Kasumi-1 (cell line): ENCODE measurements at regions not wholly inside any gene's neighbourhood (a gene's known extent, or its start where the extent isn't known, plus 50 kb on each side); places are given as distances from the start of the nearest gene placed in this dataset.

ENCODE experiments used
- DNase-seq, 2 experiments: peaks; one replicate each; lab custom pipeline; 2025; lab: John Stamatoyannopoulos, UW

- DNase-seq, result peak; percentile 40 to 63
Measured at GRCh38 chr6:6840831-6841291, 252.3 kb downstream of the LY86 start.

GRCh38 chr6:6841571-6841970, 253.1 kb downstream of the LY86 start:
- DNase-seq, result peak in 1 of 2 experiments; percentile 7

GRCh38 chr6:6842291-6842690, 253.8 kb downstream of the LY86 start:
- no peak for DNase-seq

- no peak for DNase-seq
Measured at GRCh38 chr6:6843057-6843627, 254.6 kb downstream of the LY86 start.

- no peak for DNase-seq
Measured at GRCh38 chr6:6843777-6844176, 255.3 kb downstream of the LY86 start.

DNA sequence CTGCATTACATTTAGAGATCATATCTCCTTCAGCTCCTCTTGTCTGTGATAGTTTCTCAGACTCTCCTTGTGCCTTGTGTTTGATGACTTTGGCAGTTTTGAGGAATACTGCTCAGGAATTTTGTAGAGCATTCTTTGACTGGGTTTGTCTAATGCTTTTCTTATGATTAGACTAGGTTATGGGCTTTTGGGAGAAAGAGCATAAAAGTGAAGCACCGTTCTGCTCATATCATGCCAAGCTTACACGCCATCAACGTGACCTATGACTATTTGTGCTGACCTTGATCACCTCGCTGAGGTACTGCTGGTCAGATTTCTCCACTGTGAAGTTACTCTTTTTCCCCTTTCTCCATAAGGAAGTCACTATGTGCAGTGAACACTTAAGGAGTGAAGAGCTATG, 256.0 kb downstream of the LY86 start:
- no peak for DNase-seq

- no peak for DNase-seq
Measured at GRCh38 chr6:6845603-6846002, 257.1 kb downstream of the LY86 start.

DNA sequence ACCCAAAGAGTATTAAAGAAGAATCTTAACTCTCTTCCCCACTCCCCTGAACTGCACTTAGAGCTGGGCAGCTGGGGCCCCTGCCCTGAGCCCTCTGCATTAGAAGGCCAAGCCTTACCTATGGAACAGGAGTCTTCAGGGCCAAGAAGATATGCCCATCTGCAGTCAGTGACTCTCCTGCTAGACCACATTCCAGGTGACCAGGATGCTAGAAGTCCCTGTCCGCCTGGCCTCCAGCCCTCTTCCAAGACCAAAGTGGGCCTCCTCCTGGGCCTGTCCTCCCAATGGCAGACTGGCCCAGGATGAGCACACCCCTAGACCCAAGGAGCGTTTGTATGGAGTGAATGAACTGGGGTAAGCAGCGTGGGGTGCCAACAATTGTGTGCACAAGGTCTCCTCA, 259.1 kb downstream of the LY86 start:
- no peak for DNase-seq

DNA sequence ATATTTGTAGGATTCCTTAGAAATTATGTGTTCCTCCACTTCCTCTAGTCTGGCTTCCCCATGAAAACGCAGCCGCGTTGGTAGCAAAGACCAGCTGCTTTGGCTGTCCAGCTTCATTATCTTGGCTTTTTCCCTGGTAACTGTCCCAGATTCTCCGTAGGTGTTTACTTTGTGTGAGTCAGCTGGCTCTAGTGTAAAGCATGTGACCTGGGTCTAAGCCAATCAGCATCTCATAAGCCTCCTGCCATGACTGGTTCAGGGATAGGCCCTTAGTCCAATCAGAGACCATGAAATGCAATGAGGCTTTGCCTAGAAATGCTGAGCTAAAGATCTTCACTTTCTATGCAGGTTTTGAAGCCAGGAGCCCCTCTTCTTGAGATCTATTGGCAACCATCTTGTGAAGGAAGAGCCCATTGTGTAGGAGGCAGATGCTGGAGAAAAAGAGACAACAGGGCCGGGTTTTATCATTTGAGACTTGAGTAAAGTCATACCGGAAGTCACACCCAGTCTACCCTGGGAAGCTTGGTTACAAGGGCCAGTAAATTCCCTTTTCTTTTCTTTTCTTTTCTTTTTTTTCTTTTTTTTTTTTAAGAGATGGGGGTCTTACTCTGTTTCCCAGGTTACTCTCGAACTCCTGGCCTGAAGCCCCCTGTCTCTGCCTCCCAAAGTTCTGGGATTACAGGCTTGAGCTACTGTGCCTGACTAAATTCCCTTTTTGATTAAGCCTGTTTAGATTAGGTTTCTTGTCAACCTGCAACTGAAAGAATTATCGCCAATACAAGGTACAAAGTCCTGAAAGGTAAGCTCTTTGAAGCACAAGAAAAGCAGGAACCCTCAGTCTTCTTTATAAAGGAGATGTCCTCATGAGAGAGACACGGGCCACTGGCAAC, 256.5 kb upstream of the RREB1 start:
- DNase-seq, result no peak

DNA sequence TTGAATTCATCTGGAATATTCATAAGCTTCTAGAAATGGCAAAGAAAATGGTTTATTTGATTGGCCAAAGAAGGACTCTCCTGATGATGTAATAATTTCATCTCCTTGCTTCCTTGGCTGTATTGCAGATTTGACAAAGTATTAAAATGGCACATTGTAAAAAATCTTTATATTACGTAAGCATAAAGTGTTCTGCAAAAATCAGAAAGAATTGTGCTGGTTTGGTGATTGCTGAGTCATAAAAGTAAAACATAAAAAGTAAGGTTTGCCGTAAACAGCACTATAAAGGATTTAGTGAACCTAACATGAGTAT, 255.9 kb upstream of the RREB1 start:
- no peak for DNase-seq

DNA sequence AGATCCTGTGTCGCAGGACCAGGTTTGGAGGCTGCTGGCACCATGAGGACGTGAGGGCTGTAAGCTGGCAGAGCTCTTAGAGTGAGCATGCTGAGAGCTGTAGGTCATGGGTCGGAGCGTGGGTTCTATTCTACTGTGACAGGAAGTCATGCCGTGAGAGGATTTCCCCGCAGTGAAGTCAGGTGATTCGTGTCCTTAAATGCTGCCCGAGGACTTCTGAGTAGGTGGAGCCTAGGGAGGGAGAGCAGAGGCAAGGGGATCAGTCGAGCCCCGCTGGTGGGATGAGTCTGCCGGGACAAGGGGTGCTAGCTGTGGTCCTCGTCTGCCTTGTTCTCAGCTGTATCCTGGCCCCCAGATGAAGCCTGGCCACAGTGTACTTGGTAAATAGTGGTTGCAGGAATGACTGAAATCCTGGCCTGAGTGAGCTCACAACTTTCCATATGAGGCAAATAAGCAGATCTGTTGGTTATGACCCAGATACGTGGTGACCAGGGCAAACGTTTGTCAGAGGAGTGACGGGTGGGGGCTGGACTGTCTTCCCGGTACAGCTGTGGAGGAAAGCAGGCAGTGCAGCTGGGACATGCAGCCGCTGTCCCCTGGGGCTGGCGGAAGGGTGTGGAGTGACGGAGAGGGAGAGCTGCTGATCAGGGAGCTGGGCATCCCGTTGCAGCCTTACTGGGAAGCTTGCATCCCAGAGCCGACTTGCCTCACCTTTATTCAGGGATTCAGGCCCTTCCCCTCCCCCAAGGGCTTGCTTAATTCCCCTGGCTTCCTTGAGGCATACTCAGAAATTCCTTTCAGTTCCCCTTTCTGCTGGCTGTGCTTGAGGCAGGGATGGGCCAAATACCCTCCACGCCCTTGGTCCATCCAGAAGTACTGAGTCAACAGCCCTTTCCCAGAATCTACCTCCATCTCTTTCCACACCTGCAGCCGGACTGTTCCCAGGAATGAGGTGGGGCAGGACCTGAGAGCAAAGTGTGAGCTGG, 250.9 kb upstream of the RREB1 start:
- DNase-seq, result no peak

DNA sequence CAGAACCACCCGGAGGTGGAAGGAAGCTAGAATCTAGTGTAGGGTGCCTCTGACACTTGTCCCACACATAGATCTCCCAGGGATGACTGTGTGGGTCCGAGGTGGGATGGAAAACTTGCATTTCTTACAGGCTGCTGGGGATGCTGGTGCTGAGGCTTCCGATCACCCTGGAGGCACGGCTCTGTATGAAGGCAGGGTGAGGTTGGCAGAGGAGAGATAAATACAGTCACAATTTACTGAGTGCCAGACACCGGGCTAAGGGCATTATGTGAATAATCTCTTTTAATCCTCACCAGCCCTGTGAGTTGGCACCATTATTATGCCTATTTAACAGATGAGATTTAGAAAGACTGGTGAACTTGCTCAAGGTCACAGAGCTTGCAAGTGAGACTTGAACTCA, 250.2 kb upstream of the RREB1 start:
- DNase-seq, result no peak

DNA sequence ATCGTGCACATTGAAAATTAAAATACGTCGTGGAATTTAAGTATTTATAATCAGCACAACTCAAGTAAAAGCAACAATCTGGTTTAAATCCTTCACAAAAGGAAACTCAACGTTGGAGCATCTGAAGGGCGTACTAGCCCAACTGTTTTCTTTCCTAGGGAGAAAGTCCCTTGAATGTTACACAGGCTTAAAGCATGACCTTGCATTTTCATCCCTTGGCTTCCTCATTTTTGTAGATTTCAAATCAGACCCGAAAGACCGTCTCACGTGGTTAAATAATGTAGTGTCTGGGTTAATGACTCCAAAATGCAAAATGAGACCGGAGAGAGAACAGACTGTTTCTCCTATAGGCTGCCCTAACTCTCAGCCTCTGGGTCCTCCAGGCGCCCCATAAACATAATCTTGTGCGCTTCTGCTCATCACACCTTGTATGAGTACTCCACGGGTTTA, 249.2 kb upstream of the RREB1 start:
- peak; percentile 48 to 65 for DNase-seq

DNA sequence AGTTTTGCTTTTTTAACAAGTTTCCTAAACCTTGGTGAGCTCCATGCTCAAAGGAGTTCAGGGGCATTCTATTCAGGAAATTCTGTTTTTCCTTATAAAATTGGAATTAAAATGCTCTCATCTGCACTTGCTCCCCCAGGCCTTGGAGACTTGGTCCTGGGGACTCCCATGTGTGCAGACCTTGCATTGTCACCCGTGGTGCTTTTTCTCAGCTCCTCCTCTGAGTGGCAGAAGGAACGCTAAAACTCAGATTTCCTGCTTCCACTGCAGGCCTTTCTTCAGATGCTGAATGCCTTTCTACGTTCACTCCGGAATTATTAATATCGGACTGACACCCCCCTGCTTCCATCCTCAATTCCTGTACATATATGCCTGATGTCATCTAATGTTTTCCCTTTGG, 248.7 kb upstream of the RREB1 start:
- DNase-seq, result no peak

- DNase-seq, result no peak
Measured at GRCh38 chr6:6859722-6860121, 248.0 kb upstream of the RREB1 start.

DNA sequence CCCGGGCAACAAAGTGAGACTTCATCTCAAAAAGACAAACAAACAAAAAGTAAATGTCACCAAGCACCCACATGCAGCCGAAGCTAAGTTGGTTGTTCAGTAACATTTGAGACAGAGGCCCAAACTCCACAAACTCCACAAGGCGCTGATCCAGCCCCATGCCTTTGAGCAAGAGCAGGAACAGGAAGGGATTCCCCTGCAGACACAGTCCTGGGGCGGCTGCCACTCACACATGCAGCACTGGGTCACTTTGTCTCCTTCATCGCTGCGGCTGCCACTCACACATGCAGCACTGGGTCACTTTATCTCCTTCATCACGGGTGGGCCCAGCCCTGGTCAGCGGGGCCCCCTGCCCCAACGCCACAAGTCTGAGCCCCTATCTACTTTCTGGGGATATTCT, 246.9 kb upstream of the RREB1 start:
- DNase-seq, result no peak

DNA sequence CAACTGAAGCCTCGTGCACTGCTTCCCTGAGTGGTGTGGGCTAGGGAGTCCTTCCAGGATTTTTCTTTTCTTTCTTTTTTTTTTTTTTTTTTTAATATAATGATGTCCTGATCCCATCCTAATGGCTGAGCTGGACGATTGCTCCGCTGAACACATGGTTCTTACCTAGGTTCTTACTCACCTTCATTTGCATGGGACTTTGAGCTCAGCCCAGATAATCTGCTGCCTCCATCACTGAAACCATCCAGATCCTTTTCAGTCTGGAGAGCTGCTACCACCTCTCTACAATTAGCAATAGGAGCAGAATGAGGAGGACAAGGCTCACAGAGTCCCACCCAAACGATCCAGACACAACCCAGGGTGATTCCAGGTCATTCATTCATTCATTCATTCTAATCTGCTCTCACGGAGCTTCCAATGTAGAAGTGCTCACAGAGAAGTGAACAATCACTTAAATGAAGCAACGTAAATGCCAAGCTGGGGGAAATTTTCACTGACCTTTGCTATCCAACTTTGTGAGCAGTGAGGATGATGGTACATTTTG, 246.3 kb upstream of the RREB1 start:
- DNase-seq, result no peak

DNA sequence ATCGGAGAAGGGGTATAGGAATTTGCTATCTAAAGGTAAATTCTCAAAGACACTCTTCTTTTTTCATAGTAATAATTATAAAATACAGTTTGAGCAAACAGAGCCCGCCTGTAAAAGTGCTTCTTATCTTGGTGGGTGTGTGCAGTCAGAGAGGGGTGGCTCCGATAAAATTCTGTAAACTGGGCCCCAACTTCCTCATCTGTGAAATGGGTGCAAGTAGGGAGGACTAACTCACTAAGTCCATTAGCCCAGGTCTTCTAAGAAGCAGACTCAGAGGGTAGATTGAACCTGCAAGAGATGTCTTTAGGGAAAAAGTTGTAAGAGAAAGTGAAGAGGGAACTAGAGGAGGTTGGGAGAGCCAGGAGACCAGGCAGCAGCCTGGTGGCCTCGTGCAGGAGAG, 245.8 kb upstream of the RREB1 start:
- DNase-seq, result no peak

DNA sequence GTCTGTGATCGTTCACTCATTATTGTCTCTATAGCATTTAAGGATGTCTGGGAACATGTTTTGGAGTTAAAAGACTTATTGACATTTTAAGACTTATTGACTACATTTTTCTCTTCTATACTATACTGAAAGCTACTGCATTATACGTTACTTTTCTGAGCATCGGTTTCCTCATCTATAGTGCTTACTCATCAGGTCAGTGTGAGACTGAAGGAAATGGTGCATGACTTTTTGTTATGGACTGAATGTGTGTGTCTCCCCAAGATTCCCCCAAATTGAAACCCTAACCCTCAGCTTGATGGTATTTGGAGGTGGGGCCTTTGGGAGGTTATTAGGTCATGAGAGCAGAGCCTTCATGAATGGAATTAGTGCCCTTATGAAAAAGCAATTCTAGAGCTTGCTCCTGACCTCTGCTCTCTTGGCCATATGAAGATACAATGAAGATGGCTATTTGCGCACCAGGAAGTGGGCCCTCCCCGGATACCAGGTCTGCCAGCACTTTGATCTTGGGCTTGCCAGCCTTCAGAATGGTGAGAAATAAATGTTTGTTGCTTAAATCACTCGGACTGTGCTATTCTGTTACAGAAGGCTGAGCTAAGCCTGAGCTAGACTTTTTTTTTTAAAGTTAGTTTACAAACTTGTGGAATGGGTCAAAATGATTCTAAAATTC, 243.7 kb upstream of the RREB1 start:
- DNase-seq, result no peak

- peak; percentile 16 to 17 for DNase-seq
Measured at GRCh38 chr6:6865611-6866010, 242.2 kb upstream of the RREB1 start.

- no peak for DNase-seq
Measured at GRCh38 chr6:6866656-6867403, 240.9 kb upstream of the RREB1 start.
